H9 (cell line): ENCODE measurements at regions not wholly inside any gene's neighbourhood (a gene's known extent, or its start where the extent isn't known, plus 50 kb on each side); places are given as distances from the start of the nearest gene placed in this dataset.

Source experiments
- DNase-seq: peaks from one replicate; pipeline ENCODE4 v3.0.0-alpha.2; 2017
- H2AFZ ChIP-seq: one replicate; pipeline ENCODE4 v1.6.1; 2013; ENCODE audit warnings: mild to moderate bottlenecking, low read length, control low read depth, moderate library complexity
- H2AK5ac ChIP-seq: 2 replicates; pipeline ENCODE4 v1.6.1; 2013; ENCODE audit warnings: low read length, control low read depth, mixed read lengths; ENCODE audit not compliant: insufficient read length
- H2BK120ac ChIP-seq: one replicate; pipeline ENCODE4 v1.6.1; 2013; ENCODE audit warnings: low read depth, mild to moderate bottlenecking, low read length, control low read depth, inconsistent platforms; ENCODE audit not compliant: poor library complexity, severe bottlenecking
- H2BK12ac ChIP-seq: 2 replicates; pipeline ENCODE4 v1.6.1; 2013; ENCODE audit warnings: low read length, control low read depth, mixed read lengths, low read depth; ENCODE audit not compliant: insufficient read length
- H2BK15ac ChIP-seq: 2 replicates; pipeline ENCODE4 v1.6.1; 2013; ENCODE audit warnings: low read depth, low read length, control low read depth
- H2BK20ac ChIP-seq: one replicate; pipeline ENCODE4 v1.6.1; 2013; ENCODE audit warnings: low read depth, mild to moderate bottlenecking, low read length, control low read depth, inconsistent platforms; ENCODE audit not compliant: poor library complexity, severe bottlenecking
- H2BK5ac ChIP-seq: 2 replicates; pipeline ENCODE4 v1.6.1; 2013; ENCODE audit warnings: low read length, control low read depth, mixed read lengths; ENCODE audit not compliant: insufficient read length
- H3K14ac ChIP-seq: 2 replicates; pipeline ENCODE4 v1.6.1; 2013; ENCODE audit warnings: low read length, control low read depth; ENCODE audit not compliant: insufficient read depth
- H3K18ac ChIP-seq: 2 replicates; pipeline ENCODE4 v1.6.1; 2013; ENCODE audit warnings: low read depth, mild to moderate bottlenecking, mixed read lengths, low read length, control low read depth; ENCODE audit not compliant: insufficient read length
- H3K23ac ChIP-seq: 2 replicates; pipeline ENCODE4 v1.6.1; 2013; ENCODE audit warnings: low read length, control low read depth, mixed read lengths, low read depth; ENCODE audit not compliant: insufficient read length
- H3K23me2 ChIP-seq: 2 replicates; pipeline ENCODE4 v1.6.1; 2013; ENCODE audit warnings: low read depth, mild to moderate bottlenecking, mixed read lengths, low read length, control low read depth; ENCODE audit not compliant: insufficient read length, poor library complexity, severe bottlenecking
- H3K27ac ChIP-seq: 2 replicates; pipeline ENCODE4 v1.5.1; 2013; ENCODE audit warnings: low read length, control low read depth, mixed read lengths, low read depth; ENCODE audit not compliant: insufficient read length
- H3K27me3 ChIP-seq: 2 replicates; pipeline ENCODE4 v1.6.1; 2013; ENCODE audit warnings: low read length, control low read depth, inconsistent platforms; ENCODE audit not compliant: insufficient read depth
- H3K4ac ChIP-seq: 2 replicates; pipeline ENCODE4 v1.6.1; 2013; ENCODE audit warnings: low read depth, mild to moderate bottlenecking, control low read depth, inconsistent platforms, low read length, moderate library complexity
- H3K4me1 ChIP-seq: 2 replicates; pipeline ENCODE4 v1.6.1; 2013; ENCODE audit warnings: low read length, control low read depth, inconsistent platforms; ENCODE audit not compliant: insufficient read depth
- H3K4me2 ChIP-seq: 2 replicates; pipeline ENCODE4 v1.6.1; 2013; ENCODE audit warnings: low read length, control low read depth, mixed read lengths; ENCODE audit not compliant: insufficient read length, insufficient read depth
- H3K56ac ChIP-seq: 2 replicates; pipeline ENCODE4 v1.6.1; 2013; ENCODE audit warnings: low read depth, mild to moderate bottlenecking, mixed read lengths, low read length, control low read depth; ENCODE audit not compliant: insufficient read length
- H3K79me1 ChIP-seq: 2 replicates; pipeline ENCODE4 v1.6.1; 2013; ENCODE audit warnings: low read depth, mild to moderate bottlenecking, moderate library complexity, low read length, control low read depth, inconsistent platforms; ENCODE audit not compliant: insufficient read depth, poor library complexity, severe bottlenecking
- H3K79me2 ChIP-seq: 2 replicates; pipeline ENCODE4 v1.6.1; 2013; ENCODE audit warnings: low read length, control low read depth, inconsistent platforms; ENCODE audit not compliant: insufficient read depth
- H3K9ac ChIP-seq: 2 replicates; pipeline ENCODE4 v1.6.1; 2013; ENCODE audit warnings: low read length, control low read depth, mixed read lengths; ENCODE audit not compliant: insufficient read length; ENCODE audit errors: extremely low read depth
- H3K9me3 ChIP-seq: one replicate; pipeline ENCODE4 v1.6.1; 2013; ENCODE audit warnings: low read depth, low read length, inconsistent platforms; ENCODE audit not compliant: control insufficient read depth
- H3T11ph ChIP-seq: one replicate; pipeline ENCODE4 v1.6.1; 2013; ENCODE audit warnings: mild to moderate bottlenecking, low read length, control low read depth, inconsistent platforms
- H4K20me1 ChIP-seq: one replicate; pipeline ENCODE4 v1.6.1; 2013; ENCODE audit not compliant: control insufficient read depth, insufficient read length, insufficient read depth
- H4K5ac ChIP-seq: 2 replicates; pipeline ENCODE4 v1.6.1; 2013; ENCODE audit warnings: low read depth, mild to moderate bottlenecking, mixed read lengths, low read length, control low read depth; ENCODE audit not compliant: insufficient read length
- H4K8ac ChIP-seq: replicated peaks from 2 replicates; pipeline ENCODE4 v1.6.1; 2013; ENCODE audit warnings: low read length, control low read depth, mixed read lengths, low read depth; ENCODE audit not compliant: insufficient read length
- H4K91ac ChIP-seq: 2 replicates; pipeline ENCODE4 v1.6.1; 2013; ENCODE audit warnings: low read depth, mild to moderate bottlenecking, moderate library complexity, mixed read lengths, low read length, control low read depth; ENCODE audit not compliant: insufficient read length
- H3K27ac Mint-ChIP-seq, 3 experiments: 2 replicates in 2 of 3; 3 replicates in 1 of 3; pipeline ENCODE4 v1.8.0; 2020 to 2021; ENCODE audit warnings: mixed read lengths in 3 of 3, mild to moderate bottlenecking in 1 of 3, moderate library complexity in 1 of 3
- H3K27me3 Mint-ChIP-seq: 2 replicates; pipeline ENCODE4 v1.8.0; 2021; ENCODE audit warnings: low read depth, mild to moderate bottlenecking, moderate library complexity, mixed read lengths
- H3K36me3 Mint-ChIP-seq, 3 experiments: 2 replicates in 2 of 3; 3 replicates in 1 of 3; pipeline ENCODE4 v1.8.0; 2020 to 2021; ENCODE audit warnings: low read depth in 3 of 3, mixed read lengths in 3 of 3; ENCODE audit not compliant: insufficient read depth in 1 of 3
- H3K4me1 Mint-ChIP-seq, 2 experiments: 2 replicates each; pipeline ENCODE4 v1.8.0; 2020; ENCODE audit warnings: mixed read lengths in 2 of 2
- H3K4me3 Mint-ChIP-seq, 2 experiments: 2 replicates in 1 of 2; 3 replicates in 1 of 2; pipeline ENCODE4 v1.8.0; 2020 to 2021; ENCODE audit warnings: mild to moderate bottlenecking in 2 of 2, mixed read lengths in 2 of 2, moderate library complexity in 1 of 2
- H3K9me3 Mint-ChIP-seq, 2 experiments: 2 replicates in 1 of 2; 3 replicates in 1 of 2; pipeline ENCODE4 v1.8.0; 2020; ENCODE audit warnings: mild to moderate bottlenecking in 2 of 2, mixed read lengths in 2 of 2, moderate library complexity in 1 of 2
- CTCF ChIP-seq: fragments of 200-600 bp; sonication (generic); conservative IDR thresholded peaks from 3 replicates; pipeline ENCODE4 v1.8.0; 2021; ENCODE audit warnings: antibody characterized with exemption, mild to moderate bottlenecking
- WGBS: extraction: QIAGEN DNeasy Blood & Tissue Kit; methylation state at CpG from one replicate; pipeline ENCODE4 v1.1.7; 2013; ENCODE audit warnings: missing lambda C conversion rate, low lambda C conversion rate, mixed read lengths; ENCODE audit not compliant: insufficient read length; ENCODE audit errors: extremely low coverage; 5-methylcytosine and 5-hydroxymethylcytosine counted together

GRCh38 chr2:211055438-211055837 is 499.0 kb downstream of the CPS1 start:
- Histone ChIP-seq H3K23me2 (no peaks in the 10 kb centered on the region), H2AFZ (no peak overlapping the region), H2BK5ac (no peak overlapping the region), H4K8ac (no peak overlapping the region), H3K18ac (no peak overlapping the region), H3K9me3 (no peaks in the 10 kb centered on the region), H4K5ac (no peak overlapping the region), H3K4me1 (no peaks in the 10 kb centered on the region), H3K4me2 (no peak overlapping the region), H3K4ac (no peak overlapping the region), H3T11ph (no peak overlapping the region), H3K9ac (no peak overlapping the region), H3K14ac (no peak overlapping the region), H2BK12ac (no peak overlapping the region), H3K23ac (no peak overlapping the region), H4K91ac (no peak overlapping the region), H2BK20ac (no peak overlapping the region), H3K79me2 (no peaks in the 10 kb centered on the region), H3K79me1 (no peaks in the 10 kb centered on the region), H2AK5ac (no peak overlapping the region), H3K56ac (no peak overlapping the region), H3K27ac (no peak overlapping the region), H2BK15ac (no peak overlapping the region), H2BK120ac (no peak overlapping the region), H4K20me1 (no peaks in the 10 kb centered on the region), H3K27me3 (no peaks in the 10 kb centered on the region)
- DNase-seq = peak; percentile 36
- no CpG with 5 or more reads among the region's 5 CpGs for WGBS
- Mint-ChIP-seq H3K27me3 (no peaks in the 10 kb centered on the region), H3K4me3 (no peak overlapping the region), H3K9me3 (no peaks in the 10 kb centered on the region), H3K4me1 (no peaks in the 10 kb centered on the region), H3K36me3 (no peaks in the 10 kb centered on the region), H3K27ac (no peak overlapping the region)
- TF ChIP-seq CTCF = peak; percentile 67
